Tibial nerve (tissue), 3 donors: ENCODE measurements at regions not wholly inside any gene's neighbourhood (a gene's known extent, or its start where the extent isn't known, plus 50 kb on each side); places are given as distances from the start of the nearest gene placed in this dataset.

ENCODE experiments used
- POLR2A ChIP-seq, 2 donors: fragments of 450-650 bp; IDR thresholded peaks; one replicate each; pipeline ENCODE4 v1.6.1; 2017; ENCODE audit warnings: antibody characterized with exemption in 2 of 2, mild to moderate bottlenecking in 2 of 2, moderate library complexity in 2 of 2
- TF ChIP-seq, protein P1 (sequence below), 5 experiments: fragments of 200-600 bp in 3 of 5; fragments of 450-650 bp in 2 of 5; sonication (generic) in 3 of 5; IDR thresholded peaks; one replicate each; pipeline ENCODE4 v1.5.1; 2016 to 2019; ENCODE audit warnings: antibody characterized with exemption in 5 of 5, mild to moderate bottlenecking in 3 of 5, moderate library complexity in 2 of 5

- TF ChIP-seq POLR2A (IDR thresholded peaks at IDR 0.05), result no peak
- TF ChIP-seq, protein P1, sequence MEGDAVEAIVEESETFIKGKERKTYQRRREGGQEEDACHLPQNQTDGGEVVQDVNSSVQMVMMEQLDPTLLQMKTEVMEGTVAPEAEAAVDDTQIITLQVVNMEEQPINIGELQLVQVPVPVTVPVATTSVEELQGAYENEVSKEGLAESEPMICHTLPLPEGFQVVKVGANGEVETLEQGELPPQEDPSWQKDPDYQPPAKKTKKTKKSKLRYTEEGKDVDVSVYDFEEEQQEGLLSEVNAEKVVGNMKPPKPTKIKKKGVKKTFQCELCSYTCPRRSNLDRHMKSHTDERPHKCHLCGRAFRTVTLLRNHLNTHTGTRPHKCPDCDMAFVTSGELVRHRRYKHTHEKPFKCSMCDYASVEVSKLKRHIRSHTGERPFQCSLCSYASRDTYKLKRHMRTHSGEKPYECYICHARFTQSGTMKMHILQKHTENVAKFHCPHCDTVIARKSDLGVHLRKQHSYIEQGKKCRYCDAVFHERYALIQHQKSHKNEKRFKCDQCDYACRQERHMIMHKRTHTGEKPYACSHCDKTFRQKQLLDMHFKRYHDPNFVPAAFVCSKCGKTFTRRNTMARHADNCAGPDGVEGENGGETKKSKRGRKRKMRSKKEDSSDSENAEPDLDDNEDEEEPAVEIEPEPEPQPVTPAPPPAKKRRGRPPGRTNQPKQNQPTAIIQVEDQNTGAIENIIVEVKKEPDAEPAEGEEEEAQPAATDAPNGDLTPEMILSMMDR (IDR thresholded peaks at IDR 0.05), result no peak
Measured at GRCh38 chr2:150674283-150674682, 186.8 kb upstream of the RND3 start.
